ENCODE measurements at regions not wholly inside any gene's neighbourhood (a gene's known extent, or its start where the extent isn't known, plus 50 kb on each side); places are given as distances from the start of the nearest gene placed in this dataset.

DNA sequence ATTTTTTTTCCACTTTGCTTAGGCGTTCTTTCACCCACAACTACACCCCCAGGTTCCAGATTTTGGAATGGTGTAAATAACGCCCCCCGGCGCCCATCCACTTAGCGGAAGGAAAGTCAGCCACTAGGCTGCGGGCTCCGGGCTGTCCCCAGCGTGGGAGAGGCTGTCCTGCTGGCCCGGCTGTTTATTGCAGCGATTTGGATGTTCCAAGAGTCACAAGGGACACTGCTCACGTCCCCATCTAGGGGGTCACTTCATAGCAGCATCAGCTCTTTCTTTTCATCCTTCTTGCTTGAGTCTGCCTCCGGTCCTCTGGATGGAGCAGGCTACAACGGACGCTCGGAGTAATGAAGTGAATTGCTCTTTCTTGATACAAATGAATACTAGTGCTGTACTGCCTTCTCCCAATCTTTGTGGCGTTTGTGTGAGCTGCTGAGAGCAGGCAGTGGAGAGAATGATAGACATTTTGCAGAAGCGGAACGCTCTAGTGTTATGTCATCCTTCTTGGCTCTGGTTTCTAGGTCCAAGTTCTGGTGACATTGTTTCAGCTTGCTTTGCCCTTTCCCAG is 50.7 kb upstream of the PAIP2B start:
- TF ChIP-seq GATA1 (IDR thresholded peaks at IDR 0.05; ENCODE audit: low read depth, low read length) (no peak), POLR2A (IDR thresholded peaks at IDR 0.05; ENCODE audit: low read length) (no peak)
- DNase-seq = peak; percentile 68 to 71

DNA sequence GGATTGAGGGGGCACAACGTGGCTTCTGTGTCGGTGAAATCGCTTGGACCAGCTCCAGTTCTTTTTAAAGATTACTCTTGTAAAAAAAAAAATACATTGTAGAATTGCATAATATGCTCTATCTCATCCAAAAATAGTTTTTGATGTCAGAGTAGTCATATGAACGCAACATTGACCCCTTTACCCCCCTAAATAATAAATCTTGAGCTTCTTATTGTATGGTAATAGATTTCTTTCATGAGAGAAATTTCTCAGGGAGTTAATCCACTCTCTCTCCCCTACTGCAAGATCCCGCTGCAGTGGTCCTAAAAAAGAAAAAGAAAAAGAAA is 50.2 kb upstream of the PAIP2B start:
- DNase-seq = no peak
- TF ChIP-seq GATA1 (IDR thresholded peaks at IDR 0.05; ENCODE audit: low read depth, low read length) = no peak
- no peak for TF ChIP-seq POLR2A (IDR thresholded peaks at IDR 0.05; ENCODE audit: low read length)

DNA sequence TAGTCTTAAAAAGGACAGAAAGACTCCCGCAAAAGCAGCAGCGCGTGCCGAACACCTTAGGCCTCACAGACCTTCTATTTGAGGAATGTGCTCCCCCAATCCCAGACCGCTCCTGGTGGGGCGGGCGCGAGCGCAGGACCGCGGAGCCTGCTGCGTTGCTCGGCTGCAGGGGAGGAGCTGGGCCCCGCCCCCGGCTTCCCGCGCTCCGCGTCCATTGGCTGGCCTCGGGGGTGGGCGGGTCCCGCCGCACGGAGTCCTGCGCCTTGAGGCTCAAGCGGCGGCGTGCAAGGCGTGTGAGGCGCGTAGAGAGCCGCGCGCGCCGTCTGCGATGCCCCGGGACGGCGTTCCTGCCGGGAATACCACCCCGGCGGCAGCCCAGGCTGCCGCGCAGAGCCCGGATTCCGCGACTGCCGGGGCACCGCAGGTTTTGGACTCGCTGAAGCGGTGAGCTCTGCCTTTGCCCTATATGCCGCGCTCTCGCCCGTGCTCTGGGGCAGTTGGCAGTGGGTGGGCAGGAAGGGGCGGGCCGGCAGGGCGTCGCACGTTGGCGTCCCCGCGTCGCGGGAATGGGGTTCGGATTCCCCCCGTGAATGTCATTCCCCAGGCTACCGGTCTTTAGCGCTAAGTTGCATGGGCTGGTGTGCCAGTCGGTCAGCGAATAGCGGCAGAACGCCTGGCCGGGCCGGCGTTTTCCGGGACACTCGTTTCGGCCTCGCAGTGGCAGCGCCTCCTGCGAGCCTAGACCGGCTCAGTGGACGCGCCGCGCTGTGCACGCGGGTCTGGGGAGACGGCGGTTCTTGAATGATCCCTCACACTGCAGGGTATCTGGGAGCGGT is 49.6 kb upstream of the PAIP2B start:
- TF ChIP-seq GATA1 (IDR thresholded peaks at IDR 0.05; ENCODE audit: low read depth, low read length) = no peak
- TF ChIP-seq POLR2A (IDR thresholded peaks at IDR 0.05; ENCODE audit: low read length) = peak; percentile 67
- peak; percentile 91 to 94 for DNase-seq

Data from erythroblast (primary cell).